Epithelial cell of prostate (primary cell): ENCODE measurements at regions not wholly inside any gene's neighbourhood (a gene's known extent, or its start where the extent isn't known, plus 50 kb on each side); places are given as distances from the start of the nearest gene placed in this dataset.

ENCODE experiments used
- DNase-seq: peaks from one replicate; pipeline ENCODE4 v3.0.0-alpha.2; 2011; ENCODE audit warnings: low read depth, low spot score
- H3K27ac ChIP-seq: fragments of 450-650 bp; 2 replicates; pipeline ENCODE4 v1.5.1; 2017; ENCODE audit warnings: mild to moderate bottlenecking

DNA sequence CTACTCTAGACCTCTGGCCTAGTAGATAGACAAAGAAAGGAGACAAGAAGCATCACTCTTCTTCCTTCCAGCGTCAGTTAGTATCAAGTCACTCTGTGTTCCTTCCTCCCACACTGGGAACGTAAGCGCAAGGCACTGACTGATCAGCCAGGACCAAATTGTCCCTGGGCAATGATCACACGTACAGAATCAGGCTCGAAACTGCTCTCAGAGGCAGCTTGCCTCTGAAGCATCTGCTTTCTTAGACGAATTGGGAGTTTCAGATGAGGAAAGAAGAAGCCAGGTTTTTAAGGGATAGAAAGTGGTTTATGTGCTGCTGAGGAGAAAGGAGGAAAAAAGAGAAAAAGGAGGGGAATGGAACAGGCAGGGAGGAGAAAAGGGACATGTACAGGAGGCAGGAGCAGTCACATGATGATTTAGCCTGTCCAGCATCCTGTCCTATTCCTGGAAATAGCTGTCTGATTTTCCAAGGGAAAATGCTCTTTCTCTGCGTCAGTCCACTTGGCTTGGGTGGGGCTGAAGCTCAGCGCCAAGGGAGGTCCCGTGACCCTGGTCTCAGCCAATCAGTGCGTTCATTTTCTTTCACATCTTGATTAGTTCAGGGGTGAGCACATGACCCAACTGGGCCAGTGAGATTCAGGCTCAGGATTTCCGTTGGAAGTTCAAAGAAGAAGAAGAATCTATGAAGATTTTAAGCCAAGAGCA is 102.0 kb upstream of the PRICKLE2 start:
- DNase-seq, result no peak
- no peak overlapping the region for H3K27ac ChIP-seq

DNA sequence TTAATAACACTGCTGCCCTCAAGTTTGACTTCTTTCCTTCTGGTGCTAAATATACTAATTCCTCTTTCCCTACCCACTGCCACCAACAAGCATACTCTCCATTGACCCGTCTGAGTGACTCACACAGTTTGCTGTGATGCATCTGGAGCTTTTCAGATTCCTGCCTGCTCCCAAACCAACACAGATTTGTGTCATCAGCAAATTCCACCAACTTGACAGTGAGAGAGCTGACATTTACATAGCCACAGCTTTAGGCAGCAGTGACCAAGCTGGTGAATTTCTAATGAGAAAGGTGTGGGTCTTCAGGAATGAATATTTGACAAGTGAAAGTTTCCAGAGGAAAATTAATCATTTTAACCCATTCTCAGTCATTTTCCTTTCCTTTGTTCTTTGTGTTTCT is 96.5 kb upstream of the PRICKLE2 start:
- no peak overlapping the region for H3K27ac ChIP-seq
- DNase-seq, result peak; percentile 43

DNA sequence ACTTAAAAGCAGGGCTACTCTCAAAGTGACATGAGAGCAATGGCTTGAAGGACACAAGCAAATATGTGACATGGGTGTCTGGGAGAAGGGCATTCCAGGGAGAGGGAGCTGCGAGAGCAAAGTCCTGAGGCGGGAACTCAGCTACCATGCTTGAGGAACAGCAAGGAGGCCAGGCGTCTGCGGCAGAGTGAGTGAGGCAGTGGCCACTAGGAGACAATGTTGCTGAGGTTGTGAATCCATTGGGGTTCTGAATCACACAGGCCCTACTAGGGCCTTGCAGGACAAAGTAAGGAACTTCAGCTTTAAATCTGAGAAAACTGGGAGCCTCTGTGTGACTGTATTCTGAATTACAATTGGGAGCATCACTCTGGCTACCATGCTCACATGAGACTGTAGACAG is 94.1 kb upstream of the PRICKLE2 start:
- no peak overlapping the region for H3K27ac ChIP-seq
- no peak for DNase-seq

DNA sequence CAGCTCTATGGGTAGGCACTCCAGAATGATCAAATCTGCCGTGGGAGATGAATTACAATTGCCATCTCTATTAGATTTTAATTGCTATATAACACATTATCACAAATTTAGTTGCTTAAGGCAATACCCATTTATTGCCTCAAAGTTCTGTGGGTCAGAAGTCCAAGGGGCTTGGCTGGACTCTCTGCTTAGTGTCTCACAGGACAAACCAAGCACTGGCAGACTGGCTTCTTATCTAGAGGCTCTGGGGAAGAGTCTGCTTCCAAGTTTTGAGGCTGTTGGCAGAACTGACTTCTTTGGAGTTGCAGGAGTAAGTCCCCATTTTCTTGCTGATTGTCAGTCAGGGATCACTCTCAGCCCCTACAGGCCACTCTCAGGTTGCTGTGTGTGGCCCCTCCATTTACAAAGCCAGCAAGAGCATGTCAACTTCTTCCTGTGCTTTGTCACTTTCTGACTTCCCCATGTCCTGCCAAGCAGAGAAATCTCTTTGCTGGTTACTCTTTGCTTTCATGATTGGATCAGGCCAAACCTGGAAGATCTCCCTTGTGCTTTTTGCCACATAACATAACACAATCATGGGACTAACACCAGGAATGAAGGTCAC is 93.5 kb upstream of the PRICKLE2 start:
- DNase-seq, result no peak
- H3K27ac ChIP-seq, result no peak overlapping the region

DNA sequence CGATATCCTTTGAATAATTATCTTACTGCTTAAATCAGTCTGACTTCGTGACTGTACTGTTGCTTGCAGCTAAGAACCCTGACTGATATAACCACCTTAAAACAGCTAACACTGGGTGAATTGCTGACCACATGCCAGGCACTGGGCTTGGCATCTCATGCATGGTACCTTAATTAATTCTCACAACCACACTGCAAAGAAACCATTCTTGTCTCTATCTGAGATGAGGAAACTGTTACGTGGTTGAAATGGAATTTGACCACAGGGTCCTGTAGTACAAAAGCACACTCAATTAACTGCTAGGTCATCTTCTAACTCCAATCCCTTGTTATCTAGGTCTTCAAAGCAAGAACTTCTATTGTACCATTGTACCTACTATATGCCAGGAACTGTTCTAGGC is 92.7 kb upstream of the PRICKLE2 start:
- H3K27ac ChIP-seq, result no peak overlapping the region
- no peak for DNase-seq

DNA sequence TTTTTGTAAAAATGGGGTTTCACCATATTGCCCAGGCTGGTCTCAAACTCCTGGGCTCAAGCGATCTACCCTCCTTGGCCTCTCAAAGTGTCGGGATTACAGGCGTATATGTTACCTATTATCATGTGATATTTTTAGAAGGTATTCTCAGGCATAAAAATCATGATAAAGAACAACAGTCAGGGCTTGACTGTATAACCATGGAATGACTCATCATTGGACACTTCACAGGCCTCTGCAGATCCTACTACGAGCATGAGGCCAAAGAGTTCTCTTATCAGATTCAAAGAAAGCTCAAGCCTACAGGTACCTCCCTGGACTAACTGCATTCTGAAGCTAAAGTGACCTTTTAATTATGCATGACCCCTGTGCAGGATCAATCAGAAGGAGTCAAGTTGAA is 91.7 kb upstream of the PRICKLE2 start:
- no peak for DNase-seq

DNA sequence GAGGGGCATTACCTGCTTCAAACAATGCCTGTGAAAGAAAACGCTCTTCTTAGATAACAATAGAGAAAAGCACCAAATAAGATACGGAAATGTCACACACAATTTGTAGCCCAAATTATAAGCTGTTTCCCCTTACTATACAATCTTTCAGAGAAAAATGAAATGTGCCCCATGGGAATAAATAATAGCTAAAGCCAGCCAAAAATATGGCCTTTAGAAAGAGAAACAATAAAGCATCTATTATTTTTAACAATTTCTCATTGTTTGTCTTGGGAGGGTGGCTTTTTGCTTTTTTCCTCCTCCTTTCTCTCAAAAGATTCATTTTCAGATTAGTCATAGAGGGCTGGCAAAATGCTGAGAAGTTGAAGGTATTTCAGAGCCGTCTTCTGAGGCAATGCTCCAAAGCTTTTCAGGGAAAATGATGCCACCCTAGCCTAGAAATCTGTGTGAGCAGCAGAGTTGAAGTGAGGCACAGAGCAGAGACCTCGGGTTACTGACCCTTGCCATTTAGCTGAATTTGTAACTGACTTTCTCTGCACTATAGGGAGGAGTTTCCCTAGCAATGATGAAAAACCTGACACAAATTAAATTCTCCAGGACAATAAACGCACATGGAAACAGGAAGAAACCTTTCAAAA is 86.3 kb upstream of the PRICKLE2 start:
- no peak for DNase-seq
- no peak overlapping the region for H3K27ac ChIP-seq

More for the DNA sequence above, 91.7 kb upstream of the PRICKLE2 start:
- no peak overlapping the region for H3K27ac ChIP-seq

DNA sequence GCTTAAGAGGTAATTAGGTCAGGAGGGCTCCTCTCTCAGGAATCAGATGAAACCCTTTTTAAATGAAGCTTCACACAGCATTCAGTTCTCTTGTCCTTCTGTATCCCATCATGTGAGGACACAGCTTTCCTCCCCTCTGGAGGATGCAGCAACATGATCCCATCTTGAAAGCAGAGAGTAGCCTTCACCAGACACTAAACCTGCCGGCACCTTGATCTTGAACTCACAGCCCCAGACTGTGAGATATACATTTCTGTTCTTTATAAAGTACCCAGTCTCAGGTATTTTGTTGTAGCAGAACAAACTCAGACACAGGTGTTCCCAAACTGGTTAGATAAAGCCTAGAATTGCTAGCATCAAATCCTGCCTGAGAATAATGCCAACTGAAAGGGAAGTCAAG is 83.7 kb upstream of the PRICKLE2 start:
- DNase-seq, result no peak

DNA sequence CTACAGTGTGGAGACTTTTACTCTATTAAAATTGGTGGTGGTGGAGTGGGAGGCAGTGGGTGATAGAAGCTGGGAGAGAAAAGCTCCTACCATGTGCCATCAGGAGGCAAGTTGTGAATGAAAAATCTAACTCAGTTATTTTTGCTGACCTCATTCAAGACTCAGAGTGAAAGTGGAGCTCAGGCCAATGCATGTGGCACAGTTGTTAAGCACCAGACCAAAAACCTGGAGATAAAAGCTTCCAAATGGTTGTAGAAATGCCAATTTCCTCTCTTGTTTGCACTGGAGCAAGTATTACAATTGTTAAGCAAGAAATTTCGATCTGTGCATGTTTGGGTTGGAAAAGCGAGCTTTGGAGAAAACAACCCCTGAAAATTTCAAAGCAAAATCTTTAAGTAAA is 81.5 kb upstream of the PRICKLE2 start:
- DNase-seq, result no peak
- no peak overlapping the region for H3K27ac ChIP-seq

More for the DNA sequence above, 83.7 kb upstream of the PRICKLE2 start:
- H3K27ac ChIP-seq, result no peak overlapping the region

DNA sequence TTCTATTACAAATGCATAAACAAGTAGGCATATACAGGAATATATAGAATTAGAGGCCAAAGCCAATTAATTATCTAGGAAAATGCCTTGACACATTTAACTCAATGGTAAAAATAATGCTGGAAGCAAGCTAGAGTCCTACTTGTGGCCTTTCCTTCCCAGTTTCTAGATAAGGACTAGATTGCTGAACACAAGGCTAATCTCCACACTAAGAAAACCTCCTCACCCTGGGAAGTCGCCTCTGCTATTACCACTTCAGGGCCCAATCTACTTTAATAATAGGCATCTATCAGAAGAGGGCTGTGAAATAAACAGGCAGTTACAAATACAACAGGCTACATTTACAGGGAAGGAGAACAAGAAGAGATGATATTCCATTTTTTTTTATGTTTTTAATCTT is 80.5 kb upstream of the PRICKLE2 start:
- no peak overlapping the region for H3K27ac ChIP-seq
- no peak for DNase-seq

DNA sequence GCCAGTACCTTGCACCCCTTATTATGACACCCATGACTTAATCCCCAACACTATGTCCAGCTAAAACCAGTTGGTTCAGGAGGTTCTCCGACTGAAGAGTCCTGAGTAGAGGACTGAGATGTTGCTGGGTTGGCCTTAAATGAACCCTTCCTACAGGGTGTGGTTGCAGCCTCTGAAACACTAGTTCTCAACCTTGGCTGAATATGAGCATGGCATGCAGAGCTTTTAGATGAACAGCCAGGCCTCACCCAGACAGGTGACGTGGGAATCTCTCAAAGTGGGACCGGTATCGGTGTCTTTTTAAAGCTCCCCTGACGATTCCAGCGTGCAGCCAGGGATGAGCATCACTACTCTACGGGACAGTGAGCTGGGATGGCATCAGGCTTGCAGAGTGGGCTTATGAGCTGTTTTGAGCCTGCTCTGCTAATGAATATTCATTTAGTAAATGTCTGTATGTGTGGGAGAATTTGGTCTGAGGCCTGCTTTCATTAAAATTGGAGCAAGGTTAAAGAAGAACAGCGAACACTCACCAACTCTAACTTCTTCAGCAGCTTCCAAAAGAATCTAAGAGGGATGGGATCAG is 79.7 kb upstream of the PRICKLE2 start:
- no peak for DNase-seq
- no peak overlapping the region for H3K27ac ChIP-seq

DNA sequence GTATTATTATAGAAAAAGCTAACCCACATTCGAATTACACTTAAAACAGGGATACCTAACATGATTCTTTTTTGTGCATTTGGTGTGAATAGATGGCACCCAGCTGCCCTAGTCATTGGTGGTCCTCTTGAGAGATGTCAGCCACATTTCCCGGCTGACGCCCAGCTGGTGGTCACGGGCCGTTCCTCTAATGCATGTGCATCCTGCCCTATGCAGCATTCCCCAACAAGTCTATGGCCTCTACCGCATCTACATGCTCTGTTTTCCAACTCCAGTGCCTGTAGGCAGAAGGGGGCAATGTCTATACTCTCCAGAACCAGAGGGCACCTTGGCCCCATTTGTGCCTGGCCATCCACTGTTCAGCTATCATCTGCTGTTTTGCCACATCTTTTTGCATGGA is 78.6 kb upstream of the PRICKLE2 start:
- no peak overlapping the region for H3K27ac ChIP-seq
- DNase-seq, result no peak

DNA sequence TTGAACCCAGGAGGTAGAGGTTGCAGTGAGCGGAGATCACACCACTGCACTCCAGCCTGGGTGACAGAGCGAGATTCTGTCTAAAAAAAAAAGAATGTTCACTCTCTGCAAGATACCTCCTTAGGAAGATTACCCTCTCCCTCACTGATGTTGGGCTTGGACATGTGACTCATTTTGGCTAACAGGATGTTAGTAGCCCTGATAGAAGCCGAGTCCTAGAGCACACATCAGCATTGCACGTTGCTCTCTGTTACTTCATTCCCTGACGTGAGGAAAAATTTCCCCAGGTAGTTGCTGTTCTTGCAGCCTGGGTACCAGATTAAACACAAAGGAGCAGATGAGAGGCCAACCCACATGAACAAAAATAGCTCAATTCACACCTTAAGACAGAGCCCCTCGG is 78.1 kb upstream of the PRICKLE2 start:
- DNase-seq, result no peak
- no peak overlapping the region for H3K27ac ChIP-seq

DNA sequence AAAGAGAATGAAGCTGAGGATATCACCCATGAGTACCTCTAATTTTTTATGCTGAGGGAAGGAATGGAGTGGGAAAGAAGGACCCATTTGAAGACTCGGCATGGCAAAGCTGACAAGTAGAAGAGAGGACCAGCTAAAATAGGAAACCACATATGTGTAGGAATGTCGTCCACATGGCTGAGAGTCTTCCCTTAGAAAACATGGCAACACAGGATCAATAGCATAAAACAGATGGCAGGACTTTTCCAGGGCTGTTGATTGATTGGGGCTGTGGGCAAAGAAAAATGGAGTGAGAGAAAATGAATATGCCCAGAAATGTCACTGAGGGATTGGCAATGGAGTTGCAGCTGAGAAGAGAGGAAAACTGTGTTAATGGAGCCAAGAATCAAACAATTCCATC is 76.2 kb upstream of the PRICKLE2 start:
- no peak for DNase-seq
- no peak overlapping the region for H3K27ac ChIP-seq

DNA sequence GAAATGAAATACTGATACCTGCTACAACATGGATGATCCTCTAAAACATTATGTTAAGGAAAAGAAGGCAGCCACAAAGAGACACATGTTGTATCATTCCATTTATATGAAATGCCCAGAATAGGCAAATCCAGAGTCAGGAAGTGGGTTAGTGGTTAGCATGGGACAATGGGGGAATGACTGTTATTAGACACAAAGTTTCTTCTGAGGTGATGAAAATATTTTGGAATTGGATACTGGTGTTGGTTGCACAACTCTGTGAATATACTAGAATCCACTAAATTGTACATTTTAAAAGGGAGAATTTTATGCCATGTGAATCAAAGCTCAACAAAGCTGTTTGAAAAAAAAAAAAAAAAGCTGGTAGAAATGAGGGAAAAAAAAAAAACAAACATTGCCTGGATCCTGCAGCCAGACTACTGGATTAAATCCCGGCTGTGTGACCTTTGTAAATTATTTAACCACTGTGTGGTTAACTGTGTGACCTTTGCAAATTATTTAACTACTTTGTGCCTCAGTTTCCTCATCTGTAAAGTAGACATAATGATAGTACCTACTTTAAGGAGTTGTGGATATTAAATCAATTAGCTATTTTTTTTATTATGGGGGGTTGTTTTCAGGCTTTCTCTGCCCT is 75.6 kb upstream of the PRICKLE2 start:
- no peak for DNase-seq
- no peak overlapping the region for H3K27ac ChIP-seq

DNA sequence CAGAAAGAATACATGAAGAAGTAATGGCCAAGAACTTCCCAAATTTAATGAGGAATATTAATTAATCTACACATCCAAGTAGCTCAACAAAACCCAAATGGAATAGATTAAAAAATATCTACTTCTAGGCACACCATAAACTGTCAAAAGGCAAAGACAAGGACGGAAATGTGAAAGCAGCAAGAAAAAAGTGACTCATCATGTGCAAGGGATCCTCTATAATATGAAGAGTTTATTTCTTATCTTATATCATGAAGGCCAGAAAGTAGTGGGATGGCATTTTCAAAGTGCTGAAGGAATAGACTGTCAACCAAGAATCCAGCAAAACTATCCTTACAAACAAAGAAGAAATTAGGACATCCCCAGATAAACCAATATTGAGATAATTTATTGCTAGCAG is 73.9 kb upstream of the PRICKLE2 start:
- no peak for DNase-seq
- H3K27ac ChIP-seq, result no peak overlapping the region

DNA sequence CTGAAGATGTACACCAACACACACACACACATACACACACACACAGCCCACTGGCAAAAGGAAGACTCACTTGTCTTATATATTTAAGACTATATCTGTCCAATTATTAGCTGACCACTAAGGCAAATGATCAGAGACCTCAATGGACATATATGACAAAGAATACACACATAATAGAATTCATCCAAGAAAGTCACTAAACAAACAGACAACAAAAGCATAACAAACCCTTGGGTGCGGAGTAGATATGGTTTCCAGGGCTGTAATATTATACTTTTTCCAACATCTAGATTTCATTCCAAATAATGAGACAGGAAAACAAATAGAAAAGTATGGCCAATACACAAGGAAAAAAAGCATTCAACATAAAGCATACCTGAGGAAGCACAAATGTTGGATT is 72.3 kb upstream of the PRICKLE2 start:
- H3K27ac ChIP-seq, result no peak overlapping the region
- DNase-seq, result no peak

DNA sequence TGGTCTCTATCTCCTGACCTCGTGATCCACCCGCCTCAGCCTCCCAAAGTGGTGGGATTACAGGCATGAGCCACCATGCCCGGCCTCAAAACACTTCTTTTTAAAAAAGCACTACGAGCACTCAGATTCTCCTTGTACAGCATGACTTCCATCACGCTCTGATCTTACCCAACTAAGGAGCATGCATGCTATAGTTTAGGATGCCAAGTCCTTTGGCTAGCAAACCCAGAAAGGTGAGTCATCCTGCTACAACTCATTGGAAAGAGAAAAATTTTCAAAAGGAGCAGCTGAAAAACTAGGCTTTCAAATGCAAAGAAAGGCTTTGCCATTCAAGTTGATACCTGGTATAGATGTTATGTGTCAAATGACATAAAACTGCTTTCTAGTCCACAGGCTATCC is 70.3 kb upstream of the PRICKLE2 start:
- DNase-seq, result peak; percentile 33
- no peak overlapping the region for H3K27ac ChIP-seq

DNA sequence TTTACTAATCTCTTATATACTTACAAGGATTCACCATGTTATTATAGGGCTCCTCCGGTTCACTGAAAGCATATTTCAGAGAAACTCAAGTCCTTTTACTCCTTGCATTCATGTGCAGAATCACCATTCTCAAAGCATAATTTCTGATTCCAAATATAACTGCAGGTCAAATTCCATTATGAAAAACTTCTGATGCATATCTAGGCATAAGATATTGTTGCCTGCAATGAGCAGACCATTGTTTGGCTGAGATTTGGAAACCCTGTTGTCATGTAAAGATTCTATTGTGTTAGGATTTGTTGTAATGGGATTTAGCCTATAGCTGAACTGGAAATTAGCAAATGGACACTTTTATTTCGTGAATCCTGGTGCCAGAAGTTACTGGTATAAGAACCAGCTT is 69.5 kb upstream of the PRICKLE2 start:
- no peak for DNase-seq
- H3K27ac ChIP-seq, result no peak overlapping the region

DNA sequence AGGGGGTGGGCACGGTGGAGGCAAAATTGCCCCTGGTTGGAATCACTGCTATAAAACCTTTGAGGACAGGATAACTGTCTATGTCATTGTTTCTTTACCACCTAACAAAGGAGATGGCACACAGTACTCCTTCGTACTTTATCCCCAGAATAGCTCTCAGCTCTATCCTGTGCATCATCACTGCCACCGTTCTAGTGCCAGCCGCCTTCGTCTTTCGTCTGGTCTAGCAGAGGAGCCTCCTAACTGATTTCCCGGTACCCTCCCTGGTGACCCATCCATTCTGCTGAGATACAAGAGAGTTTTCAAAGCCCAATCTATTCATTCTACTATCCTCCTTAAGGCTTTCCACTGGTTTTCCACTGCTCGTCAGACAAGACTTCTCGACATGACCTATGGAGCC is 67.9 kb upstream of the PRICKLE2 start:
- no peak overlapping the region for H3K27ac ChIP-seq
- no peak for DNase-seq

DNA sequence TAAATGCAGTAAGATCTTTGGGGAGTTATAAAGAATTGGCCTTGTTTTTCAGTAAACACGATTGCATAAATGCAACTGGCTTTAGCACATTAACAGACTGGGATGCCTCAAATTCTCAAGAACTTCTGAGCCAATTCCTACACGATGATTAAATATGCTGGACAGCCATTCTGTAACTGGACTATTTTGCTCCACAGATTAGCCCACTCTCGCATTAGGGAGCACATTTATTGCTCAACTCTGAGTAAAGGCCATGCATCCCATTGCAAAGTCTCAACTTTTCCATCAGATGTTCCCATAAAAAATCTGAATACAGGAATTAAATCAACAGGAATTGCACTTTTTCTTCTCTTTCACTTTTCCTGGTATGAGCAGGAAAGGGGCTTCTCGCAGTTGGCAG is 66.7 kb upstream of the PRICKLE2 start:
- no peak for DNase-seq
- H3K27ac ChIP-seq, result no peak overlapping the region
